ENCODE measurements at regions not wholly inside any gene's neighbourhood (a gene's known extent, or its start where the extent isn't known, plus 50 kb on each side); places are given as distances from the start of the nearest gene placed in this dataset.

GRCh38 chr18:59041819-59042815 is 97.6 kb upstream of the SEC11C start (continued):
- TF ChIP-seq ZBTB40 (IDR thresholded peaks at IDR 0.05) (no peak), ZBTB40 (CRISPR knock-in tag; IDR thresholded peaks at IDR 0.05) (no peak), ZBTB49 (CRISPR knock-in tag; IDR thresholded peaks at IDR 0.05; ENCODE audit: borderline replicate concordance) (no peak), ZHX1 (CRISPR knock-in tag; IDR thresholded peaks at IDR 0.05; ENCODE audit: low read depth) (no peak), NCOA1 (CRISPR knock-in tag; IDR thresholded peaks at IDR 0.05) (no peak), TBP (CRISPR knock-in tag; IDR thresholded peaks at IDR 0.05) (no peak), ZSCAN20 (CRISPR knock-in tag; IDR thresholded peaks at IDR 0.05; ENCODE audit: borderline replicate concordance) (no peak), ATF6 (CRISPR knock-in tag; conservative IDR thresholded peaks at IDR 0.05) (no peak), ZNF790 (CRISPR knock-in tag; IDR thresholded peaks at IDR 0.05; ENCODE audit: borderline replicate concordance) (no peak), ZNF329 (CRISPR knock-in tag; IDR thresholded peaks at IDR 0.05; ENCODE audit: low read depth) (no peak), ZNF24 (IDR thresholded peaks at IDR 0.05) (no peak), ZNF670 (CRISPR knock-in tag; IDR thresholded peaks at IDR 0.05; ENCODE audit: borderline replicate concordance) (no peak)

Data from HepG2 (cell line).